RPMI7951 (cell line): ENCODE measurements at regions not wholly inside any gene's neighbourhood (a gene's known extent, or its start where the extent isn't known, plus 50 kb on each side); places are given as distances from the start of the nearest gene placed in this dataset.

ENCODE experiments used
- DNase-seq: peaks from one replicate; pipeline ENCODE4 v3.0.0-alpha.2; 2012; ENCODE audit warnings: low read depth

GRCh38 chrX:69083801-69084200, 81.5 kb downstream of the PJA1 start:
- no peak for DNase-seq

GRCh38 chrX:69083361-69083760, 81.9 kb downstream of the PJA1 start:
- no peak for DNase-seq

GRCh38 chrX:69082753-69083150, 82.5 kb downstream of the PJA1 start:
- DNase-seq, result peak; percentile 37

GRCh38 chrX:69082055-69082752, 83.0 kb downstream of the PJA1 start:
- peak; percentile 33 for DNase-seq

- no peak for DNase-seq
These were observed 84.3 kb downstream of the PJA1 start for GRCh38 chrX:69080855-69081465.

GRCh38 chrX:69079268-69079667, 86.0 kb downstream of the PJA1 start:
- no peak for DNase-seq

GRCh38 chrX:69077895-69078455, 87.3 kb downstream of the PJA1 start:
- DNase-seq, result no peak

- DNase-seq, result no peak
These were observed 89.2 kb downstream of the PJA1 start for GRCh38 chrX:69076088-69076487.

GRCh38 chrX:69074726-69075125, 90.5 kb downstream of the PJA1 start:
- no peak for DNase-seq

- DNase-seq, result no peak
These were observed 91.5 kb downstream of the PJA1 start for GRCh38 chrX:69073721-69074120.

GRCh38 chrX:69073241-69073640, 92.0 kb downstream of the PJA1 start:
- no peak for DNase-seq

- no peak for DNase-seq
These were observed 92.7 kb downstream of the PJA1 start for GRCh38 chrX:69072486-69073006.

GRCh38 chrX:69070949-69071650, 94.2 kb downstream of the PJA1 start:
- DNase-seq, result peak; percentile 15

- no peak for DNase-seq
These were observed 95.4 kb downstream of the PJA1 start for GRCh38 chrX:69069876-69070275.

- no peak for DNase-seq
These were observed 96.2 kb downstream of the PJA1 start for GRCh38 chrX:69069086-69069445.

- DNase-seq, result no peak
These were observed 96.8 kb downstream of the PJA1 start for GRCh38 chrX:69068301-69069085.

GRCh38 chrX:69067841-69068240, 97.4 kb downstream of the PJA1 start:
- DNase-seq, result no peak

GRCh38 chrX:69066966-69067525, 98.2 kb downstream of the PJA1 start:
- no peak for DNase-seq

GRCh38 chrX:69066021-69066757, 99.1 kb downstream of the PJA1 start:
- no peak for DNase-seq

- peak; percentile 19 for DNase-seq
These were observed 99.8 kb downstream of the PJA1 start for GRCh38 chrX:69065451-69065850.

GRCh38 chrX:69063486-69063885, 101.8 kb downstream of the PJA1 start:
- DNase-seq, result no peak
